ENCODE measurements at regions not wholly inside any gene's neighbourhood (a gene's known extent, or its start where the extent isn't known, plus 50 kb on each side); places are given as distances from the start of the nearest gene placed in this dataset.
"Not testable (repeated sequence)": the region's sequence is repeated elsewhere in the genome, so short reads cannot be mapped to it uniquely, and the experiment has no call there.

DNA sequence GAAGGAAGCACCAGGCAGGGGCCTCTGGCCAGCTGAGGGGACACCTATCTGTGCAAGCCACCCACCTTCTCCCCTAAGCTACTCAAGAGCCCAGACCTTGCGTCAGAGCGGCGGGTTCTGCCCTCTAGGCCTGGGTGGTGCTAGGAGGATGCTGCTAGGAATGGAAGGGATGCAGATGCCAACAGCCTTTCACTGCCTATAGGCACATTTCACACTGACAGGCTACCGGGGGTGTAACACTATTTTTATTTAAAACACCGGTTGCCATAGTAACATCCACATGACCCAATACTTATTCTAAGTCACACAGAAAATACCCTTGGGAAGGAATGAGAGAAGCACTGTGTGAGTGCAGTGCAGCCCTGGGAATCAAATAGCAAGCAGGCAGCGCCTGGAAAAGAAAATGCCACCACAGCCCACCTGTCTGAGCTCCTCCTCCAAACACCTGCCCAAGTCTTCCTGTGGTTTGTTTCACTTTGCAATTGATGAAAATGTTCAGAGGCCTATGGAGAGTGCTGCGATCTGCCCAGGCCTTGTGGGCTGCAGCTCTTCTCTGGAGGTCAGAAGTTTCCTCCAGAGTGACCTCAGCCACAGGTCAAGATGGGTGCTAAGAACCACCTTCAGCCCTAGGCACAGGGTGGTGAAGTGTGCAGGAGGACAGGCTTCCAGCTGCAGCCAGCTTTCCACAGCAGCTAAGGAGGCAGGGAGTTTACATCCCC lies 113.5 kb upstream of the TOPAZ1 start:
- DNase-seq (ENCODE audit: low read depth): peak; percentile 30

- DNase-seq (ENCODE audit: low read depth): no peak
Observed at GRCh38 chr3:44130249-44130648, 111.4 kb upstream of the TOPAZ1 start.

DNA sequence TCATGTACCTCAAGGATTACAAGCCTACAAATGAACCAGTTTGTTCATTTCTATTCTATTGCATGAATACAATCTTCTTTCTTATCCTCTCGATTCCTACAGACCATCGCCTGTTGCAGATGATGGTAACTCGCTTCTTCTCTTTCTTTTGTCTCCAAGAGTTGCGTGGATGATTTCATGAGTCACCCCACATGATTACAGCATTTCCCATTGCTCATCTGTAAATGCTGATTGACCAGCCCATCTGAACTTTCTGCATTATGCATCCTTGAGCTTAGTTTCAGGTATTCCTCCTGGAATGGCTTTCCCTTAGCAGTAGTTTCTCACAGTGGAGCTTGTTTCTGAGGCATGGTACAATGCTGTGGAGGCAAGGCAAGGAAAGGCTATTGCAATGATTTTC lies 109.6 kb upstream of the TOPAZ1 start:
- no peak for DNase-seq (ENCODE audit: low read depth)

DNA sequence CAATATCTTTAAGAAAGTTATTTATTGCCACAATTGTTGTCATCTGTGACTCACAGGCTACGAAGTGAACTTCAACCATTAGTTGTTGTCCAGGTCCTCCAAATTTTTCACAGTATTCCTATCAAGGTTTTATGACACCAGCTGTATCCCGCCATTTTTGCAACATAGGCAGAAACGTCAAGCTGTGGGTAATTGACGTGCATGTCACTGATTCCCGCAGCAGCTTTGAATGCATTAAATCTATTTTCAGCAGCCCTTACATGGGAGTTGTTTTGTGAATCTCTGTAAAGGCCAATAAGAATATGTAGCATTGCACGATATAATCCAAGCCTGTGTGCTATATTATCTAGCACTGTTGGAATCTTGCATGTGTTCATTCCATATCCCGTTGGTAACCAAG lies 109.1 kb upstream of the TOPAZ1 start:
- DNase-seq (ENCODE audit: low read depth): no peak

DNA sequence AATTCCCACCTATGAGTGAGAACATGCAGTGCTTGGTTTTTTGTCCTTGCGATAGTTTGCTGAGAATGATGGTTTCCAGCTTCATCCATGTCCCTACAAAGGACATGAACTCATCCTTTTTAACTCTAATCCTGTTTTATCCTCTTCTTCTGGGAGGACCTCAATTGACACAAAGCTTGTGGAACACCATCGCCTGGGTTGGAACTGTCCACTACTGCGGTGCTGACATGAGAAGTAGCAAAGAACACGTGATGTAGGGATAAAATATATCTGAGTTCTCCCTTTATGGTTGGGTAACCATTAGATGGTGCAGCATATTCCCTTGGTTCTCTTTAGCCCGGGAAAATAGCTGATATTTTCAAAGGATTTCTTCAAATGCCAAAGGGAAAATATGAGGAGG lies 105.3 kb upstream of the TOPAZ1 start:
- DNase-seq (ENCODE audit: low read depth): peak; percentile 20

DNA sequence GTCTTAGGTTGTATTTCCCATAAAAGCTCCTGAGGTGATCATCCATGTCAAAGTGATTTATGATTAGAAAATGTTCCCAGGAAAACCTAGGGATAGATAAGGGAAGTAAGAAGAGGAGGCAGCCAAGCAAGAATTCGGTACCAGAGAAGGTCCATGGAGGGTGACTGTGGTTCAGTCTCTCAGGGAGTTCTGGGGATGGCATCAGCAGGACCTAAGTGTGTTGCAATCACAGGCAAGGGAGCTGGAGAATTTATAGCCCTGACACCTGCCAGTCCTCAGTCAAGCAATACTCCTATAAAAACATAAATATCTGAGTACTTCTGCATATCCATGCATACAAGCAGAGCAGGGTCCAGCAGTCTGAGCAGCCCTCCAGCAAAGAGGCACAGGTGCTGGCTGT lies 95.6 kb upstream of the TOPAZ1 start:
- no peak for DNase-seq (ENCODE audit: low read depth)

DNA sequence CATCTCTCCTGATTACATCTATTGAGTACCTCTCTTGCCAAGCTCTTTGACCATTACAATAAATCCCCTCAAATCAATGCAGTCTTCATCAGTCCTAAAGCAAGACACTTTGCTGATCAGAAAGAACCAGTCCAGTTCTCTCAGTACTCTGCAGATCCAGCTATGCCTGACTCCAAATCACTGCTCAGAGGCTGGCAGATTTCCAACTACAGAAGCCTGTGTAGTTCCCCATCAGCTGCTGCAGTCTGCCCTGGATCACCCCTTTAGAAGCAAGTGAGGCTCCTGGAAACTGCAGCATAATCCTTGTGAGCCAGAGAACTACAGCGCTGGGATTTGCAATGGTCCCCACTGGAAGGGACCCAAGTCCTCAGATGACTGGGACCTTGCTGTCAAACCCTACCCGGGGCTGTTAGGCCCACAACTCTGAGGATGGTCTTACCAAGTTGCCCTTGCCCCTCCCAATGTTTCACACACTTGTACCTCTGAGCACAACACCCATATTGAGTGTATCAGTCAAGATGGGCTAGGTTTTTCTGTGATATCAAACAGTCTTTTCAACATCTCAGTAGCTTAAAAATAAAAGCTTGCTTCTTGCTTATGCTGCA lies 81.9 kb upstream of the TOPAZ1 start:
- no peak for DNase-seq (ENCODE audit: low read depth)

DNA sequence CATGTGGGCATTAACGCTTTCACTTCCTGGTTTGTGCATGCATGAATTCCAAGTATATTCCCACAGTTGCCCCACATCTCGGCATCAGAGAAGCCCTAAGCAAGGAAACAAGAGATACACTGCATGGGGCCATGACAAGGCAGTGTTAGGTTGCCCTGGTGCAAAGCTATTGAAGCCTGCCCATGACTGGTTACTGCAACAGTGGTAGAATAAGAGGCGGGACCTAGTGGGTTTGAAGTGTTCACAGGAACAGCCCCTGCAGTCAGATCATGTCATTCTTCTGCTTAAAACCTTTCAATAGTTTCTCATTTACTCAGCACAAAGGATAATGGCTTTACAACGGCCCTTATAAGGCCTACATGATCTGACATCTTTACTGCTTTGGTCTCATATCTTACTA lies 80.9 kb upstream of the TOPAZ1 start:
- no peak for DNase-seq (ENCODE audit: low read depth)

DNA sequence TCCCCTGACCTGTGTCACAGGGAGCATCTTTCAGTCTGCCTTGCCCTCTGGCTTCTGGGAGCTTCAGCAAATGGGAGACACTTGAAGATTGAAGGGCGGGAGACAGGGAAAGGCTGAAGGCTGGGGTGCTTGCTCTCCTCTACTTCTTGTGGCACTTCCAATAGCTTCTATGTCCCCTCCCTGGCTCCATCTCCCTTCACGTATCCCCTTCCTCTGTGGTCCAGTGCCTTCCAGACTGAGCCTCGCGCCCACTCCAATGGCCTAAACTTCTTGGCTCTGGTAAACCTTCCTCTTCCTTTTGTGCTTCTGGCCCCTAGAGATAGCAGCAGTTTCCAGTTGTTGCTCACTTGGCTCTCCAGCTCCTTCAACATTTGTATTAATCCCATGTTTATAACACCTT lies 69.8 kb upstream of the TOPAZ1 start:
- DNase-seq (ENCODE audit: low read depth): no peak

- not testable (repeated sequence) for DNase-seq (ENCODE audit: low read depth)
Observed at GRCh38 chr3:44172701-44173100, 69.0 kb upstream of the TOPAZ1 start.

- no peak for DNase-seq (ENCODE audit: low read depth)
Observed at GRCh38 chr3:44173263-44173662, 68.4 kb upstream of the TOPAZ1 start.

- DNase-seq (ENCODE audit: low read depth): no peak
Observed at GRCh38 chr3:44175070-44175469, 66.6 kb upstream of the TOPAZ1 start.

DNA sequence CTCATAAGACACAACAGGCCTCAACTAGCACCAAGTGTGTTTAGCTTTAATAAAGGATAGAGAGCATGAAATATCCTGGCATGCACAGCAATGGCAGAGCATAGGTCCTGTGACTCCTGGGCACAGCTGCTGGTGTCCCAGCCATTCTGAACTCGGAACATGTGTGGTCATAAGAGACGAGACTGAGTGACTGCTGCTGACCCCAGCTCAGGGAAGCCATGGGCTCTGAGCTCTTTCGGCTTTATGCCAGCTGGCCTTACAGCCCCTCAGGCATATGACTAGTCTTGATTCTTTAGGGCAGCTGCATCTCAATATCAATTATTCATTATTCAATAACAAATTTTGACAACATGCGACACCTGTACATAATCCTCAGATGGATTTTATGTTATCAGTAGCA lies 62.4 kb upstream of the TOPAZ1 start:
- DNase-seq (ENCODE audit: low read depth): no peak

DNA sequence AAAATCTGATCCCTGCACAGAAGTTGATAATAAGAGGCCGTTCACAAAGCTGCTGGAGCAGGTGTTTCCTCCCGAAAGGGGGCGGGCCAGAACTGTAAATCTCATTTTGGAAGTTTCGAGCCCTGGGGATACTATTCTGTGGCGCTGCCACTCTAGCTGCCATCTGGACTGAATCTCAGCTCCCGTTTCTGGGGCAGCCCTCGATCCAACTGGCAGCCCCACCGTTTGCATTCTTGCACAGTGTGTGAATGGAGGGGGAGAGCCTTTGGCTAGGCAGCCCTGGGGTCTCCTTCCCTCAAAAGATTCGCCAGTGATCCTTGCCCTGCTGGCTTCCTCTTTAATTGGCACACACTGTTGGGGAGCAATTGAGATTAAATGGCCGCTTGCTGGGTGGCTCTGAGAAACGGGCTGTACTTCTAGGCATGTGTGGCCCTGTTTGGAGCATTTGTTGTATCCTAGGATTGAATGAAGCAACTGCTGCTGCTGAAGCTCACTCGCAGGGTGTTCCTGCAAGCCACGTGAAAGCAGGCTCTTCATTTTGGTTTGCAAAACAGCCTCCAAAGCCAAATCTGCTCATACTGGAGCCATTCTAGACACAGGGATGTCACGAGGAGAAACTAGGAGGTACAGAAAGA lies 57.2 kb upstream of the TOPAZ1 start:
- DNase-seq (ENCODE audit: low read depth): no peak

- DNase-seq (ENCODE audit: low read depth): no peak
Observed at GRCh38 chr3:44185396-44185915, 56.2 kb upstream of the TOPAZ1 start.

GRCh38 chr3:44186111-44186672 lies 55.5 kb upstream of the TOPAZ1 start:
- no peak for DNase-seq (ENCODE audit: low read depth)

GRCh38 chr3:44186712-44187111 lies 55.0 kb upstream of the TOPAZ1 start:
- no peak for DNase-seq (ENCODE audit: low read depth)
